ENCODE measurements at regions not wholly inside any gene's neighbourhood (a gene's known extent, or its start where the extent isn't known, plus 50 kb on each side); places are given as distances from the start of the nearest gene placed in this dataset.

- no peak for ATAC-seq
- no peaks in the 10 kb centered on the region for H3K27me3 ChIP-seq (replicated peaks in 1 of 2; ENCODE audit: control insufficient read depth in 2 of 2, insufficient read depth in 2 of 2, low read length in 1 of 2)
- no peak for DNase-seq (ENCODE audit: low read depth, low spot score)
- H3K27ac ChIP-seq (ENCODE audit: control insufficient read depth, insufficient read depth), result no peak overlapping the region
- H3K9ac ChIP-seq (ENCODE audit: control insufficient read depth, insufficient read depth, low read length), result no peak overlapping the region
- intact Hi-C loops (cut with micrococcal nuclease; ENCODE audit: unreplicated experiment) (no loop called here), in situ Hi-C loops (cut with MboI) (no loop called here)
- H3K9me3 ChIP-seq (replicated peaks; ENCODE audit: control insufficient read depth, insufficient read depth, low read length), result no peaks in the 10 kb centered on the region
- H3K79me2 ChIP-seq (ENCODE audit: control insufficient read depth, insufficient read depth, low read length), result no peaks in the 10 kb centered on the region
- ChIA-PET POLR2A (interaction anchor here (0.6 to 2.6 kb wide), 4 partner anchors 17 to 54 kb away, joined by 3 to 5 read pairs (median 3); no protein-coding TSS in a partner anchor), RAD21 (ENCODE audit: unreplicated experiment) (interaction anchor here (1.1 to 4.6 kb wide), 3 partner anchors 17 to 152 kb away, joined by 3 to 25 read pairs (median 16); no protein-coding TSS in a partner anchor), CTCF (interaction anchor here (1.1 to 2.0 kb wide), 6 partner anchors 9 to 153 kb away, joined by 3 to 20 read pairs (median 4); no protein-coding TSS in a partner anchor), SMC1A (ENCODE audit: uncharacterized antibody, unreplicated experiment) (interaction anchor here (1.1 to 5.8 kb wide), 6 partner anchors 9 to 157 kb away, joined by 3 to 47 read pairs (median 6); no protein-coding TSS in a partner anchor)
- FAIRE-seq, result no peak
- no peak overlapping the region for H3K4me3 ChIP-seq
- no peak overlapping the region for H3K4me2 ChIP-seq (ENCODE audit: control insufficient read depth, insufficient read depth)
- WGBS (ENCODE audit: insufficient coverage, insufficient replicate concordance, low lambda C conversion rate, missing lambda C conversion rate), result 83% methylated on average over 6 of the region's 6 CpGs
- H3K36me3 ChIP-seq (ENCODE audit: control insufficient read depth in 2 of 2, insufficient read depth in 2 of 2, low read length in 1 of 2), result no peaks in the 10 kb centered on the region
- TF ChIP-seq, protein P1, sequence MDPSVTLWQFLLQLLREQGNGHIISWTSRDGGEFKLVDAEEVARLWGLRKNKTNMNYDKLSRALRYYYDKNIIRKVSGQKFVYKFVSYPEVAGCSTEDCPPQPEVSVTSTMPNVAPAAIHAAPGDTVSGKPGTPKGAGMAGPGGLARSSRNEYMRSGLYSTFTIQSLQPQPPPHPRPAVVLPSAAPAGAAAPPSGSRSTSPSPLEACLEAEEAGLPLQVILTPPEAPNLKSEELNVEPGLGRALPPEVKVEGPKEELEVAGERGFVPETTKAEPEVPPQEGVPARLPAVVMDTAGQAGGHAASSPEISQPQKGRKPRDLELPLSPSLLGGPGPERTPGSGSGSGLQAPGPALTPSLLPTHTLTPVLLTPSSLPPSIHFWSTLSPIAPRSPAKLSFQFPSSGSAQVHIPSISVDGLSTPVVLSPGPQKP (IDR thresholded peaks at IDR 0.05; ENCODE audit: low read depth, low read length), result no peak
- TF ChIP-seq, protein P2, sequence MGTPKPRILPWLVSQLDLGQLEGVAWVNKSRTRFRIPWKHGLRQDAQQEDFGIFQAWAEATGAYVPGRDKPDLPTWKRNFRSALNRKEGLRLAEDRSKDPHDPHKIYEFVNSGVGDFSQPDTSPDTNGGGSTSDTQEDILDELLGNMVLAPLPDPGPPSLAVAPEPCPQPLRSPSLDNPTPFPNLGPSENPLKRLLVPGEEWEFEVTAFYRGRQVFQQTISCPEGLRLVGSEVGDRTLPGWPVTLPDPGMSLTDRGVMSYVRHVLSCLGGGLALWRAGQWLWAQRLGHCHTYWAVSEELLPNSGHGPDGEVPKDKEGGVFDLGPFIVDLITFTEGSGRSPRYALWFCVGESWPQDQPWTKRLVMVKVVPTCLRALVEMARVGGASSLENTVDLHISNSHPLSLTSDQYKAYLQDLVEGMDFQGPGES (IDR thresholded peaks at IDR 0.05), result no peak
- TF ChIP-seq SMC3 (IDR thresholded peaks at IDR 0.05; ENCODE audit: borderline replicate concordance, low read length) (no peak), NRF1 (conservative IDR thresholded peaks at IDR 0.05; ENCODE audit: low read depth, low read length) (no peak)
- H4K20me1 ChIP-seq (ENCODE audit: control insufficient read depth, insufficient read depth), result no peaks in the 10 kb centered on the region
- H2AFZ ChIP-seq (ENCODE audit: control insufficient read depth, low read depth, low read length), result no peak overlapping the region
- BruUV-seq (replicated peaks), result no TSS peak
- H3K4me1 ChIP-seq (ENCODE audit: control insufficient read depth, insufficient read depth, low read length), result peaks cover 14% of the 10 kb centered on the region
Observed at GRCh38 chr6:25009393-25009710, 73.6 kb upstream of the RIPOR2 start.

DNA sequence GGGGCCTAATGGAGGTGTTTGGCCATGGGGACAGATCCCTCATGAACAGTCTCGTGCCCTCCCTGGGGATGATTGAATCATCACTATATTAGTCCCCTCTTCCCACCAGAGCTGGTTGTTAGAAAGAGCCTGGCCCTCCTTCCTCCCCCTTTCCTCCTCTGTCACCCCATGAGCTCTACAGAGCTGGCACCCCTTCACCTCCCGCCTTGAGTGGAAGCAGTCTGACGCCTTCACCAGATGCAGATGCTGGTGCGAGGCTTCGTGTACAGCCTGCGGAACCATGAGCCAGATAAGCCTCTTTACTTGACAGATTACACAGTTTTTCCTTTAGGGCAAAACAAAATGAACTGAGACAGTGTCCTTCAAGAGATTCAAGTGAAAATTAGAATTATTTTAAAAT is 74.4 kb upstream of the RIPOR2 start:
- CTCF ChIA-PET, result interaction anchor here (1.3 to 1.8 kb wide), 4 partner anchors 19 to 154 kb away, joined by 3 to 9 read pairs (median 4); no protein-coding TSS in a partner anchor
- 98% methylated on average over 6 of the region's 6 CpGs for WGBS (ENCODE audit: insufficient coverage, insufficient replicate concordance, low lambda C conversion rate, missing lambda C conversion rate)
- FAIRE-seq (no peak), ATAC-seq (no peak), DNase-seq (ENCODE audit: low read depth, low spot score) (no peak)
- intact Hi-C loops (cut with micrococcal nuclease; ENCODE audit: unreplicated experiment), result no loop called here
- no peaks in the 10 kb centered on the region for H3K9me3 ChIP-seq (replicated peaks; ENCODE audit: control insufficient read depth, insufficient read depth, low read length)
- POLR2A ChIA-PET, result interaction anchor here (1.3 kb wide), 1 partner anchor 25 kb away, joined by 3 read pairs; no protein-coding TSS in a partner anchor
- H3K27me3 ChIP-seq (replicated peaks in 1 of 2; ENCODE audit: control insufficient read depth in 2 of 2, insufficient read depth in 2 of 2, low read length in 1 of 2), result no peaks in the 10 kb centered on the region
- SMC1A ChIA-PET (ENCODE audit: uncharacterized antibody, unreplicated experiment), result interaction anchor here (0.6 to 5.8 kb wide), 7 partner anchors 8 to 158 kb away, joined by 3 to 47 read pairs (median 5); no protein-coding TSS in a partner anchor
- in situ Hi-C loops (cut with MboI), result loop anchor here (10.0 kb wide), 1 partner anchor 425 kb away; no protein-coding TSS in a partner anchor
- H3K4me2 ChIP-seq (ENCODE audit: control insufficient read depth, insufficient read depth), result no peak overlapping the region
- H3K4me1 ChIP-seq (ENCODE audit: control insufficient read depth, insufficient read depth, low read length), result peaks cover 18% of the 10 kb centered on the region
- H3K9ac ChIP-seq (ENCODE audit: control insufficient read depth, insufficient read depth, low read length), result no peak overlapping the region
- RAD21 ChIA-PET (ENCODE audit: unreplicated experiment), result no interaction called here
- H2AFZ ChIP-seq (ENCODE audit: control insufficient read depth, low read depth, low read length), result no peak overlapping the region
- BruUV-seq (replicated peaks), result no TSS peak
- H3K36me3 ChIP-seq (ENCODE audit: control insufficient read depth in 2 of 2, insufficient read depth in 2 of 2, low read length in 1 of 2), result no peaks in the 10 kb centered on the region
- H3K79me2 ChIP-seq (ENCODE audit: control insufficient read depth, insufficient read depth, low read length), result no peaks in the 10 kb centered on the region
- H3K27ac ChIP-seq (ENCODE audit: control insufficient read depth, insufficient read depth), result no peak overlapping the region
- no peaks in the 10 kb centered on the region for H4K20me1 ChIP-seq (ENCODE audit: control insufficient read depth, insufficient read depth)
- no peak overlapping the region for H3K4me3 ChIP-seq
- TF ChIP-seq ZZZ3 (IDR thresholded peaks at IDR 0.05; ENCODE audit: control insufficient read depth, insufficient read length, low read depth) (no peak), KLF5 (IDR thresholded peaks at IDR 0.05; ENCODE audit: partially characterized antibody) (no peak), ESRRA (IDR thresholded peaks at IDR 0.05; ENCODE audit: low read length) (no peak), CREM (IDR thresholded peaks at IDR 0.05; ENCODE audit: low read depth) (no peak), EED (IDR thresholded peaks at IDR 0.05; ENCODE audit: low read depth) (no peak)
- TF ChIP-seq, protein P3, sequence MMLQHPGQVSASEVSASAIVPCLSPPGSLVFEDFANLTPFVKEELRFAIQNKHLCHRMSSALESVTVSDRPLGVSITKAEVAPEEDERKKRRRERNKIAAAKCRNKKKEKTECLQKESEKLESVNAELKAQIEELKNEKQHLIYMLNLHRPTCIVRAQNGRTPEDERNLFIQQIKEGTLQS (IDR thresholded peaks at IDR 0.05; ENCODE audit: borderline replicate concordance, extremely low read depth, low read depth, low read length), result no peak
- TF ChIP-seq, protein P4, sequence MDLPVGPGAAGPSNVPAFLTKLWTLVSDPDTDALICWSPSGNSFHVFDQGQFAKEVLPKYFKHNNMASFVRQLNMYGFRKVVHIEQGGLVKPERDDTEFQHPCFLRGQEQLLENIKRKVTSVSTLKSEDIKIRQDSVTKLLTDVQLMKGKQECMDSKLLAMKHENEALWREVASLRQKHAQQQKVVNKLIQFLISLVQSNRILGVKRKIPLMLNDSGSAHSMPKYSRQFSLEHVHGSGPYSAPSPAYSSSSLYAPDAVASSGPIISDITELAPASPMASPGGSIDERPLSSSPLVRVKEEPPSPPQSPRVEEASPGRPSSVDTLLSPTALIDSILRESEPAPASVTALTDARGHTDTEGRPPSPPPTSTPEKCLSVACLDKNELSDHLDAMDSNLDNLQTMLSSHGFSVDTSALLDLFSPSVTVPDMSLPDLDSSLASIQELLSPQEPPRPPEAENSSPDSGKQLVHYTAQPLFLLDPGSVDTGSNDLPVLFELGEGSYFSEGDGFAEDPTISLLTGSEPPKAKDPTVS (IDR thresholded peaks at IDR 0.05; ENCODE audit: low read depth, low read length), result no peak

All from GM12878 (cell line).